ENCODE measurements at regions not wholly inside any gene's neighbourhood (a gene's known extent, or its start where the extent isn't known, plus 50 kb on each side); places are given as distances from the start of the nearest gene placed in this dataset.

DNA sequence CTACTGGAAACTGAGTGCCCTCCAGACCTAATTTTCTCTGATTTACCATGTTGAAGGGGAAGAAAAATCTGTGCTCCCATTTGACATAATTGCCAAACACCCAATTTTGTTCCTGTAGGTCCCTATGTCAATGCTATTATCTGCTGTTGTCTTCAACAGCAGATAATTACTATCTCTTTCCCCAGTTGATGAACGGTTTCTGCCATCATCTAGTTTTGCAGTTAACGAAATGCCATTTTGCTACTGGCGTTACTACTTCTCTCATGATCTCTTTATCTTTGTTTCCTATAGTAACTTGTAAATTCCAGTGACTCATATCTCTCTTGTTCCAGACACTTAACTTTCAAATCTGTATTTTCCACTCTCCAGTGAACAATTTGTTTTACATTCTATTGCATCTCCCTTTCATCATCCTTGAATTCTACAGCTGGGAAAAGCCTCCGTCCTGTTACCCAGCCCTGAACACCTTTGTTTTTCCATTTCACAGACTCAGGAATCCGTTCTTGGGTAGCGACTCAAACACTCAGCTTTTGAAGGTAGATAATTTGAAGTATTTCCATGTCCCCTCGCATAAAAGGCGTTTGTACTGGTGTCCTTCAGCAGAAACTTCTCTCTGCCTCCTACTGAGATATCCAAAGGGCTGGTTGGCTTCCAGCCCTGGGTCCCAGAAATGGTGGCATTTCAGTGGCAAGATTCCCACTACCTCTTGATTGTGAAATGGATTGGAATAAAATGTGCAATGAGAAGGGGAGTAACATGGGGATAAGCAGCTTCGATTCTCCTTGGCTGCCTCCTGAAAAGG, 111.7 kb downstream of the FOXB1 start:
- no peak for DNase-seq (ENCODE audit: low read depth)
- H3K4me3 ChIP-seq (ENCODE audit: low read depth, low read length), result no peak overlapping the region

DNA sequence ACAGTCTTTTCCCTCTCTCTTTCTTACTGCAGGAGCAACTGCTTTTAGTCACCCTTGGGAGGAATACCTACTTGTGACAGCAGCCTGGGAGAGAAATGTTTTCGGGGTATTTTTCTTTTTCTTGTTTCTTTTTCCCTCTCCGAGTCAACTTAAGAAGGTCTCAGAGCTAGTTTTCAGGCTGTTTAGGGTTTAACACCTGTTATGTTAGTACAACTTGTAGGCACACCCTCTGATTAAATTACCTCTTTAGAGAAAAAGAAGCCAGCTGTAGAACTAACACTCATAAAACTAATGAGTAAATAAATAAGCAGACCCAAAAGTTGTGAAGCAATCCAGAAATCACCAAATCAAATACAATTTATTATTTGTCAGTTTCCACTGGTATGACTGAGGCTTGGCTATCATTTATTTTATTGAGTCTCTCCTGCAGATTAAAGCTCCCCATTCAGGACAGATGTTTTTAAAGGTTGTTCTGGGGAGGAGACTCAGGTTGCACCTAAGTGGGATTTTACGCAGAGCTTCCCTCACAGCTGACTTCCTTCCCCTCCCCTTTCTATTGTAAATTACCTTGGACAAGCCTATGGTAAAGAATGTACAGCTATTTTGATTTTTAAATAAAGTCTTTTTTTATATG, 112.5 kb downstream of the FOXB1 start:
- no peak overlapping the region for H3K4me3 ChIP-seq (ENCODE audit: low read depth, low read length)

More for the DNA sequence above, 111.7 kb downstream of the FOXB1 start:
- TF ChIP-seq POLR2A (IDR thresholded peaks at IDR 0.05; ENCODE audit: extremely low read depth, insufficient read length), result no peak

DNA sequence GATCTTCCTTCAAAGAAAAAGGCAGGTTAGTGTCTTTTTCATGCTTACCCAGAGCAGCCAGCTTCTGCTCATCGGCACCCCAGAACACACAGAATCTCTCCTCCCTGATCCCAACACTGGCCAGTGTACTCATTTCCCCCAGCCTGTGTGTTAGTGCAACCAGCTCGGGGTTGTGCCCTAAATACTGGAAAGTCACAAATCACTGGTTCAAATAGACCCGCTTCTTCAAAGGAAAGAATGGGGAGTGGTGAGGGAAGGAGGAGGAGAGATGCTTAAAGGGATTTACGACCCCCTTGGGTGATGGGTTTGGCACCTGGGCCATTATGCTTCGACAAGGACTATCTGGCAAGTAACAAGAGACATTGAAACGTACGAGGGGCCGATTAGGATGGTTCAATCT, 114.0 kb downstream of the FOXB1 start:
- no peak overlapping the region for H3K4me3 ChIP-seq (ENCODE audit: low read depth, low read length)
- no peak for DNase-seq (ENCODE audit: low read depth)
- TF ChIP-seq MYC (IDR thresholded peaks at IDR 0.05; ENCODE audit: low read depth, low read length), result no peak
- TF ChIP-seq, protein P1, sequence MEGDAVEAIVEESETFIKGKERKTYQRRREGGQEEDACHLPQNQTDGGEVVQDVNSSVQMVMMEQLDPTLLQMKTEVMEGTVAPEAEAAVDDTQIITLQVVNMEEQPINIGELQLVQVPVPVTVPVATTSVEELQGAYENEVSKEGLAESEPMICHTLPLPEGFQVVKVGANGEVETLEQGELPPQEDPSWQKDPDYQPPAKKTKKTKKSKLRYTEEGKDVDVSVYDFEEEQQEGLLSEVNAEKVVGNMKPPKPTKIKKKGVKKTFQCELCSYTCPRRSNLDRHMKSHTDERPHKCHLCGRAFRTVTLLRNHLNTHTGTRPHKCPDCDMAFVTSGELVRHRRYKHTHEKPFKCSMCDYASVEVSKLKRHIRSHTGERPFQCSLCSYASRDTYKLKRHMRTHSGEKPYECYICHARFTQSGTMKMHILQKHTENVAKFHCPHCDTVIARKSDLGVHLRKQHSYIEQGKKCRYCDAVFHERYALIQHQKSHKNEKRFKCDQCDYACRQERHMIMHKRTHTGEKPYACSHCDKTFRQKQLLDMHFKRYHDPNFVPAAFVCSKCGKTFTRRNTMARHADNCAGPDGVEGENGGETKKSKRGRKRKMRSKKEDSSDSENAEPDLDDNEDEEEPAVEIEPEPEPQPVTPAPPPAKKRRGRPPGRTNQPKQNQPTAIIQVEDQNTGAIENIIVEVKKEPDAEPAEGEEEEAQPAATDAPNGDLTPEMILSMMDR (IDR thresholded peaks at IDR 0.05; ENCODE audit: low read depth, low read length), result no peak
- no peak for TF ChIP-seq POLR2A (IDR thresholded peaks at IDR 0.05; ENCODE audit: extremely low read depth, insufficient read length)
- TF ChIP-seq, protein P2, sequence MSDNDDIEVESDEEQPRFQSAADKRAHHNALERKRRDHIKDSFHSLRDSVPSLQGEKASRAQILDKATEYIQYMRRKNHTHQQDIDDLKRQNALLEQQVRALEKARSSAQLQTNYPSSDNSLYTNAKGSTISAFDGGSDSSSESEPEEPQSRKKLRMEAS (IDR thresholded peaks at IDR 0.05; ENCODE audit: low read depth, low read length), result no peak

More for the DNA sequence above, 112.5 kb downstream of the FOXB1 start:
- TF ChIP-seq, protein P1 (IDR thresholded peaks at IDR 0.05; ENCODE audit: low read depth, low read length), result no peak
- TF ChIP-seq, protein P2 (IDR thresholded peaks at IDR 0.05; ENCODE audit: low read depth, low read length), result no peak
- no peak for TF ChIP-seq MYC (IDR thresholded peaks at IDR 0.05; ENCODE audit: low read depth, low read length)
- no peak for TF ChIP-seq POLR2A (IDR thresholded peaks at IDR 0.05; ENCODE audit: extremely low read depth, insufficient read length)
- DNase-seq (ENCODE audit: low read depth), result no peak

DNA sequence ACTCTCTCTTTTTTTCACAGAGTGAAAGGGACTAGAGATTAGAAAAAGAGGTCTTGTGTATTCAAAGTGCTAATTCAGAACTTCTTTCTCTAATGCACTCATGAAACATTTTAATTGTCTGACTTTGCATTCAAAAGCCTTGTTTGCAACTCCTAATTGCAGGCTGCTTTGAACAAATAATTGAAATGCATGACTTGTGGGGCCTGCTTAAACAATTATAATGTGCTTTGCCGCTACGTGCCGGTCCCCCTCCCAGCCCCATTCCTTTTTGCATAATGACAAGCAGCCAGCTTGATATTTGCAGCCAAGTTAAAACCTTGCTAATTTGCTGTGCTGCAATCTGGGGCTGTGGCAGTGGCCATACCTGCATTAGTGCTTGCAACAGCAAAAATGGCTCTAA, 114.5 kb downstream of the FOXB1 start:
- TF ChIP-seq, protein P2 (IDR thresholded peaks at IDR 0.05; ENCODE audit: low read depth, low read length), result no peak
- TF ChIP-seq POLR2A (IDR thresholded peaks at IDR 0.05; ENCODE audit: extremely low read depth, insufficient read length) (no peak), MYC (IDR thresholded peaks at IDR 0.05; ENCODE audit: low read depth, low read length) (no peak)
- TF ChIP-seq, protein P1 (IDR thresholded peaks at IDR 0.05; ENCODE audit: low read depth, low read length), result no peak
- DNase-seq (ENCODE audit: low read depth), result no peak
- H3K4me3 ChIP-seq (ENCODE audit: low read depth, low read length), result no peak overlapping the region

DNA sequence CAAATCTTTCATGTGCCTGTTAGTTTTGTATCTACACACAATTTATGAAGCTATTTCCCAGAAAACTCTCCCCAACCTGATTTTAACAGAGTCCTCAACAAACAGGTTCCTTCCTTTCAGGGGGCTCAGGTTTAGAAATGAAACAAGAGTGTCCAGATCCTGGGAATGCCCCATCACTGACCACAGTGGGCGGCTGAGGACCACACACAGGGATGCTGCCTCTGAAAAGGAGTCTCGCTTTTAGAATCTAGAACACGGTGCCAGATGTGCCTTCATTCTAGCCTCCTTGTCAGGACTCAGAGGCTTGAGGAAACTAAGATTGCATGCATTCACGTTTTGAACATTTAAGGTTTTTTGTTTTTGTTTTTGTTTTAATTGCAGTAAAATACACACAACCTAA, 115.0 kb downstream of the FOXB1 start:
- TF ChIP-seq POLR2A (IDR thresholded peaks at IDR 0.05; ENCODE audit: extremely low read depth, insufficient read length), result no peak
- TF ChIP-seq, protein P2 (IDR thresholded peaks at IDR 0.05; ENCODE audit: low read depth, low read length), result no peak
- TF ChIP-seq, protein P1 (IDR thresholded peaks at IDR 0.05; ENCODE audit: low read depth, low read length), result no peak
- no peak for TF ChIP-seq MYC (IDR thresholded peaks at IDR 0.05; ENCODE audit: low read depth, low read length)
- H3K4me3 ChIP-seq (ENCODE audit: low read depth, low read length), result no peak overlapping the region
- DNase-seq (ENCODE audit: low read depth), result no peak

DNA sequence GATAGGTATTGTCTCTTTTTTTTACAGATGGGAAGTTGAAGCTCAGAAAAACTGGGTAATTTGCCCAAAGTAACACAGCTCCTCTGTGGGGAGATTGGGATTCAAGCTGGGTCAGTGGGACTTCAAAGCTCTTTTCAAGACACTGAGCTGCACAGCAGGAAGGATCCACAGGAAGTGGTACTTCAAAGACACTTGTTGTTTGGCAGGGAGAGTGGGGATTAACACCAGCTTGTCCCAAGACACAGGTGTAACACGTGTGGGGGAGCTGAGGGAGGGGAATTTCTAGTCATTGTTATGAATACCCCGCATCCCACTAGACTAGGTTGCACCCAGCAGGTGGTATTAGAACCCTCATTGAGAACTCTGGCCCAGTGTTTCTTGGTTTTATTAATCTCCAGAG, 116.0 kb downstream of the FOXB1 start:
- TF ChIP-seq, protein P1 (IDR thresholded peaks at IDR 0.05; ENCODE audit: low read depth, low read length), result no peak
- TF ChIP-seq, protein P2 (IDR thresholded peaks at IDR 0.05; ENCODE audit: low read depth, low read length), result no peak
- TF ChIP-seq MYC (IDR thresholded peaks at IDR 0.05; ENCODE audit: low read depth, low read length) (no peak), POLR2A (IDR thresholded peaks at IDR 0.05; ENCODE audit: extremely low read depth, insufficient read length) (no peak)
- DNase-seq (ENCODE audit: low read depth), result no peak
- no peak overlapping the region for H3K4me3 ChIP-seq (ENCODE audit: low read depth, low read length)
